ENCODE measurements at regions not wholly inside any gene's neighbourhood (a gene's known extent, or its start where the extent isn't known, plus 50 kb on each side); places are given as distances from the start of the nearest gene placed in this dataset.

- Histone ChIP-seq H3K4me2 (ENCODE audit: insufficient read depth, low read length) (peak overlapping the region; percentile 49), H3K9me3 (ENCODE audit: low read depth, low read length) (no peaks in the 10 kb centered on the region), H2AFZ (ENCODE audit: low read length) (peak overlapping the region; percentile 35), H3K27me3 (ENCODE audit: insufficient read depth, low read length) (no peaks in the 10 kb centered on the region), H3K79me2 (ENCODE audit: insufficient read depth, low read length) (no peaks in the 10 kb centered on the region), H3K4me1 (ENCODE audit: insufficient read depth, low read length) (peaks cover 39% of the 10 kb centered on the region), H4K20me1 (ENCODE audit: insufficient read depth, low read length) (no peaks in the 10 kb centered on the region), H3K4me3 (ENCODE audit: insufficient read depth, low read length) (no peak overlapping the region), H3K36me3 (ENCODE audit: insufficient read depth, low read length) (no peaks in the 10 kb centered on the region), H3K27ac (ENCODE audit: low read depth, low read length) (peak overlapping the region; percentile 25)
- no peak for DNase-seq (ENCODE audit: insufficient read length, low spot score, missing footprints)
- no peak for TF ChIP-seq CTCF (IDR thresholded peaks at IDR 0.05; ENCODE audit: extremely low read depth, low read depth, low read length)
Observed at GRCh38 chr15:88382482-88382983, 84.7 kb downstream of the MRPL46 start.

DNA sequence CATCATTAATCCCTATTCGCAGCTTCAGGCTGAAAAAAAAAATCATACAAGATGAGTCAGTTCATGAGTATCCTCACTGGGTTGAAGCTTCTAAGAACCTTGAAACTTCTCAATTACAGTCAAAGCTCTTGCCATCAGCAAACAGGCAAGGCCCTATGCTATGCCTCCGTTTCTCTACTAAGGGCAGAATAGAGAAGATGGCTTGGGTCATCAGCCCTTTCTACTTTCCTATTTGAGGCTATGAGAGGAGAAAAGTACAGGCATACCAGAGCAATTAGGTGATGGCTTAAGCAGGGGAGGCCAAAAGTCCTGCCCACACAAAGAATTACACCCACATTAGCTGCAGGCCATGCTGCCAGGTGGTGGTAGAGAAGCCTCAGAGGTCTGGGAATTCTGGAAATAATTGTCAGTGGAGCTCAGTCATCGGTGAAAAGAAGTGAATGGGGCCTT is 89.0 kb downstream of the MRPL46 start:
- DNase-seq (ENCODE audit: insufficient read length, low spot score, missing footprints), result peak; percentile 74
- no peak overlapping the region for H3K4me3 ChIP-seq (ENCODE audit: insufficient read depth, low read length)
- no peaks in the 10 kb centered on the region for H4K20me1 ChIP-seq (ENCODE audit: insufficient read depth, low read length)
- peaks cover 53% of the 10 kb centered on the region for H3K4me1 ChIP-seq (ENCODE audit: insufficient read depth, low read length)
- no peaks in the 10 kb centered on the region for H3K9me3 ChIP-seq (ENCODE audit: low read depth, low read length)
- H3K36me3 ChIP-seq (ENCODE audit: insufficient read depth, low read length), result no peaks in the 10 kb centered on the region
- TF ChIP-seq CTCF (IDR thresholded peaks at IDR 0.05; ENCODE audit: extremely low read depth, low read depth, low read length), result no peak
- H2AFZ ChIP-seq (ENCODE audit: low read length), result no peak overlapping the region
- peak overlapping the region; percentile 99 for H3K27ac ChIP-seq (ENCODE audit: low read depth, low read length)
- H3K79me2 ChIP-seq (ENCODE audit: insufficient read depth, low read length), result no peaks in the 10 kb centered on the region
- H3K4me2 ChIP-seq (ENCODE audit: insufficient read depth, low read length), result no peak overlapping the region
- H3K27me3 ChIP-seq (ENCODE audit: insufficient read depth, low read length), result no peaks in the 10 kb centered on the region

GRCh38 chr15:88377509-88377908 is 89.7 kb downstream of the MRPL46 start:
- no peaks in the 10 kb centered on the region for H4K20me1 ChIP-seq (ENCODE audit: insufficient read depth, low read length)
- no peak for DNase-seq (ENCODE audit: insufficient read length, low spot score, missing footprints)
- H3K4me3 ChIP-seq (ENCODE audit: insufficient read depth, low read length), result no peak overlapping the region
- H3K27me3 ChIP-seq (ENCODE audit: insufficient read depth, low read length), result no peaks in the 10 kb centered on the region
- no peak overlapping the region for H3K4me2 ChIP-seq (ENCODE audit: insufficient read depth, low read length)
- no peaks in the 10 kb centered on the region for H3K9me3 ChIP-seq (ENCODE audit: low read depth, low read length)
- H2AFZ ChIP-seq (ENCODE audit: low read length), result no peak overlapping the region
- H3K36me3 ChIP-seq (ENCODE audit: insufficient read depth, low read length), result no peaks in the 10 kb centered on the region
- peak overlapping the region; percentile 99 for H3K27ac ChIP-seq (ENCODE audit: low read depth, low read length)
- TF ChIP-seq CTCF (IDR thresholded peaks at IDR 0.05; ENCODE audit: extremely low read depth, low read depth, low read length), result no peak
- H3K79me2 ChIP-seq (ENCODE audit: insufficient read depth, low read length), result no peaks in the 10 kb centered on the region
- peaks cover 48% of the 10 kb centered on the region for H3K4me1 ChIP-seq (ENCODE audit: insufficient read depth, low read length)

GRCh38 chr15:88376574-88377174 is 90.5 kb downstream of the MRPL46 start:
- peak; percentile 84 for DNase-seq (ENCODE audit: insufficient read length, low spot score, missing footprints)
- Histone ChIP-seq H3K36me3 (ENCODE audit: insufficient read depth, low read length) (no peaks in the 10 kb centered on the region), H3K4me1 (ENCODE audit: insufficient read depth, low read length) (peaks cover 39% of the 10 kb centered on the region), H3K4me2 (ENCODE audit: insufficient read depth, low read length) (peak overlapping the region; percentile 15), H3K27ac (ENCODE audit: low read depth, low read length) (peak overlapping the region; percentile 99), H4K20me1 (ENCODE audit: insufficient read depth, low read length) (no peaks in the 10 kb centered on the region), H3K9me3 (ENCODE audit: low read depth, low read length) (no peaks in the 10 kb centered on the region), H3K79me2 (ENCODE audit: insufficient read depth, low read length) (no peaks in the 10 kb centered on the region), H2AFZ (ENCODE audit: low read length) (no peak overlapping the region), H3K27me3 (ENCODE audit: insufficient read depth, low read length) (no peaks in the 10 kb centered on the region), H3K4me3 (ENCODE audit: insufficient read depth, low read length) (no peak overlapping the region)
- no peak for TF ChIP-seq CTCF (IDR thresholded peaks at IDR 0.05; ENCODE audit: extremely low read depth, low read depth, low read length)

All from osteoblast (primary cell).